HG02852 (cell line): ENCODE measurements at regions not wholly inside any gene's neighbourhood (a gene's known extent, or its start where the extent isn't known, plus 50 kb on each side); places are given as distances from the start of the nearest gene placed in this dataset.
"Not testable (repeated sequence)": the region's sequence is repeated elsewhere in the genome, so short reads cannot be mapped to it uniquely, and the experiment has no call there.

Source experiments
- ATAC-seq: cut with Tn5 transposase; IDR thresholded peaks from one replicate; pipeline ENCODE4 v1.9.1; 2021; ENCODE audit warnings: mild to moderate bottlenecking, moderate library complexity; ENCODE audit not compliant: unreplicated experiment

- not testable (repeated sequence) for ATAC-seq
Observed at GRCh38 chr5:155827508-155827815, 499.5 kb upstream of the SGCD start.

- peak; percentile 93 for ATAC-seq
Observed at GRCh38 chr5:155827949-155828348, 499.0 kb upstream of the SGCD start.

GRCh38 chr5:155831491-155831890 lies 495.5 kb upstream of the SGCD start:
- ATAC-seq: no peak

GRCh38 chr5:155833287-155833686 lies 493.7 kb upstream of the SGCD start:
- ATAC-seq: no peak

GRCh38 chr5:155834271-155834975 lies 492.5 kb upstream of the SGCD start:
- ATAC-seq: no peak

GRCh38 chr5:155836089-155836803 lies 490.7 kb upstream of the SGCD start:
- no peak for ATAC-seq

- no peak for ATAC-seq
Observed at GRCh38 chr5:155838394-155838793, 488.6 kb upstream of the SGCD start.

- no peak for ATAC-seq
Observed at GRCh38 chr5:155839251-155840037, 487.5 kb upstream of the SGCD start.

- no peak for ATAC-seq
Observed at GRCh38 chr5:155844542-155844941, 482.4 kb upstream of the SGCD start.

DNA sequence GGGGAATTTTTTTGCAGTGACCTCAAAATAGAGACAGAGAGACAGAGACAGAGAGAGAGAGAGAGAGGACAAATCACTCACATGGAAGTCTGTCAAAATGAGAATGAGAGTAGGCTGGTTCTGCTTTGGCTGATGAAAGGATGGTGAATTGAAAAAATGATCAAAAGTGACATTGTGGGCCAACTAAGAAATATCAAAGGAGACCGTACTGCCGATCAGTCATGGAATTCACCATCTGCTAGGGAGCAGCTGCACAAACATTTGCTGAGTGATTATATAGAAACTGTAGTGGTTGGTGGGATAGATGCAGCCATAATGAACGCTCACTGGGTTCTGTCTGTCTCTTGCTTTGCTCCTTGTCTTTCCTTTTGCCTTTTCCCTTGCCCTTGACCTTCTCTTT lies 476.6 kb upstream of the SGCD start:
- ATAC-seq: no peak

DNA sequence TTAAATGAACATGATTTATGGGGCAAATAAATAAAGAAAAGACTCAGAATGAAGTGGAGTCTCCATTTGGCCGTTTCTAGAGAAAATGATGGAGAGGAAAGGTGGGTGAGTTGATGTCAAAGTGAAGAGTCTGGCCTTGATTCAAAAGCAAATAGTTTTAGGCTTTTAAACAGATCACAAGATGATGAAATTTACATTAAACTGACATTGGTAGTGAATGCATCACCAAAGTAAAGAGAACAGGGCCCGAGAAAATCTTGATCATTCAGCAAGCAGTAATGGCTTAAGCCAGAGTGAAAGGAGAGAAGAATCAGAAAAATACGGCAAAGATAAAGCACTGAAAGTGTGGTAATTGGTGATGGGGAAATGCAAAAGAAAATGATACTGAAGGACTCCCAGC lies 460.0 kb upstream of the SGCD start:
- ATAC-seq: no peak

DNA sequence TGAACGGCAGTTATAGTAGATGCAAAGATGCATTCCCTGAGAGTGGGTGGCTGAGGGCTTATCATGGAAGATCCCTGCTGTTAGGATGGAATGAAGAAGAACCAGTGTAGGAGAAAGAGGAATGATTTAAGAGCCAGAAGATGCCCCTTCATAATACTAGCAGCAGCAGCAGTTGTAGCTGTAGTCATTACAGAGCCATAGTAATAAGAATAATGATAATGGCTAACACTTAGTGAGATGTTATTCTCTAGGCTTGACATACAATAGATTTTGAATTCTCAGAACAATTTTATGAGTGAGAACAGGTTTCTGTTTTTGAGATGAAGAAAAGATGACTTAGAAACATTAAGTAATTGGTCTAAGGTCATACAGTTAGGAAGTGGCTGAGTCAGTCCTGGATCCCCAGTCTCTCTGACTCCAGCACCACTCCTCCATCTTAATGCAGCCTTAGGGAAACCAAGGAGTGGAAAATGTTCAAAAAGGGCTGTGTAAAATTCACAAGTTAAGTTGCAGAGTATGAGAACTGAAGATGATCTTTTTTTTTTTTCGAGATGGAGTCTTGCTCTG lies 459.4 kb upstream of the SGCD start:
- ATAC-seq: no peak

GRCh38 chr5:155870636-155871035 lies 456.3 kb upstream of the SGCD start:
- ATAC-seq: no peak

DNA sequence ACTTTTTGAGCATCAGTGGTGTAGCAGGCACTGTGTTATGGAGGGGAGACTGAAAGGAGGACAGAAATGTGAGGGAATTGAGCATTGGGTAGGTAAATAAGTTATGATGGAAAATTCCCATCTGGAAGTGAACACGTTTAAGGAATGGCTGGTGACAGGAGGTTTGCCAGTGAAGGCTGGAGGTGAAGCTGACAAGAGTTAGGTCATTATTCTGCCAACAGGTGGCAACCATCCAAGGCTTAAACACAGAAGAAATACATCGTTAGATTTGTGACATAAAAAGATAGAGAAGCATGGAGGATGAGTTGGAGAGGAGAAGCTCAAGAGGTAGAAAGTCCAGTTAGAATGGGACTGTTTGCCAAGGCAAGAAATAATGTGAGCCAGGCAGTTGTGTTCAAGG lies 455.3 kb upstream of the SGCD start:
- ATAC-seq: no peak

GRCh38 chr5:155872629-155873220 lies 454.2 kb upstream of the SGCD start:
- no peak for ATAC-seq

- ATAC-seq: no peak
Observed at GRCh38 chr5:155878991-155879575, 447.9 kb upstream of the SGCD start.

GRCh38 chr5:155884041-155884440 lies 442.9 kb upstream of the SGCD start:
- ATAC-seq: no peak

DNA sequence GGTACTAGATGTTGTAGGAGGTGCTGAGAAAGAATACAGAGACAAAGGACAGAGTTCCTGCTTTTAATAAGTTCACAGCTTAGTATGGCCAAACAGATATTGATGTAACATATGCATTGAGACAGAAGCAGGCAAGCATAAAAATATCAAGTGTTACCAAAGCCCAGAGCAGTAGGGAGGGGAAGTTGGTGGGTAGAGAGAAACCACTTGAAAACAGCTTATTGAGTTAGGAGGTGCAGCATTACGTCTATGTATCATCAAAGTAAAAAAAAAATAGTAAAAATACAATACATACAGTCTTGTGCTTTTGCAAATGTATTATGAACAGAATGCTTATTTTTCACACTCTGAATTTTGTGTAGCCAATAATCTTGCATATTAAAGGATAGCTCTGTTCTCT lies 441.8 kb upstream of the SGCD start:
- no peak for ATAC-seq

- no peak for ATAC-seq
Observed at GRCh38 chr5:155886311-155887031, 440.5 kb upstream of the SGCD start.

DNA sequence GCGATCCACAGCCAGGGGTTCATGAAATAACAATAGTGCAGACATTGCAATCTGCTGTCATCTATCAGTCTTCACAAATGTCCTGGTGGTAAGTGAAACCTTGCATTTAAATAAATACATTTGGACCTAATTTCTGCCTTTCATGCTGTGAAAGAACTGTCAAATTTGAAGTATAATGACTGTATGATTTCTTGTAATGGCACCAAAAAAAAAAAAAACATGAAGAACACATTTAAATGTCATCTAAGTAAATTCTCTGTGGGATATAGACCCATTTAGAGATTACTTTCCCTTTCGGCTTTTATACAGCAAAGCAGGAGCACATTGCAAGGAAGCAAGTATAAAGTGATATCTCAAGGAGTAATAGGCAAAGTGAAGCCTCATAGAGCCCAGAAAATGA lies 431.5 kb upstream of the SGCD start:
- ATAC-seq: no peak
